ENCODE measurements at regions not wholly inside any gene's neighbourhood (a gene's known extent, or its start where the extent isn't known, plus 50 kb on each side); places are given as distances from the start of the nearest gene placed in this dataset.

GRCh38 chr3:96467639-96468038 is 346.8 kb upstream of the EPHA6 start:
- TF ChIP-seq, protein P1, sequence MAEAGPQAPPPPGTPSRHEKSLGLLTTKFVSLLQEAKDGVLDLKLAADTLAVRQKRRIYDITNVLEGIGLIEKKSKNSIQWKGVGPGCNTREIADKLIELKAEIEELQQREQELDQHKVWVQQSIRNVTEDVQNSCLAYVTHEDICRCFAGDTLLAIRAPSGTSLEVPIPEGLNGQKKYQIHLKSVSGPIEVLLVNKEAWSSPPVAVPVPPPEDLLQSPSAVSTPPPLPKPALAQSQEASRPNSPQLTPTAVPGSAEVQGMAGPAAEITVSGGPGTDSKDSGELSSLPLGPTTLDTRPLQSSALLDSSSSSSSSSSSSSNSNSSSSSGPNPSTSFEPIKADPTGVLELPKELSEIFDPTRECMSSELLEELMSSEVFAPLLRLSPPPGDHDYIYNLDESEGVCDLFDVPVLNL (CRISPR knock-in tag; IDR thresholded peaks at IDR 0.05; ENCODE audit: borderline replicate concordance, low read depth) = no peak
- TF ChIP-seq CTCF (IDR thresholded peaks at IDR 0.05) = no peak
- TF ChIP-seq, protein P2, sequence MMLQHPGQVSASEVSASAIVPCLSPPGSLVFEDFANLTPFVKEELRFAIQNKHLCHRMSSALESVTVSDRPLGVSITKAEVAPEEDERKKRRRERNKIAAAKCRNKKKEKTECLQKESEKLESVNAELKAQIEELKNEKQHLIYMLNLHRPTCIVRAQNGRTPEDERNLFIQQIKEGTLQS (CRISPR knock-in tag; conservative IDR thresholded peaks at IDR 0.05) = no peak
- TF ChIP-seq, protein P3, sequence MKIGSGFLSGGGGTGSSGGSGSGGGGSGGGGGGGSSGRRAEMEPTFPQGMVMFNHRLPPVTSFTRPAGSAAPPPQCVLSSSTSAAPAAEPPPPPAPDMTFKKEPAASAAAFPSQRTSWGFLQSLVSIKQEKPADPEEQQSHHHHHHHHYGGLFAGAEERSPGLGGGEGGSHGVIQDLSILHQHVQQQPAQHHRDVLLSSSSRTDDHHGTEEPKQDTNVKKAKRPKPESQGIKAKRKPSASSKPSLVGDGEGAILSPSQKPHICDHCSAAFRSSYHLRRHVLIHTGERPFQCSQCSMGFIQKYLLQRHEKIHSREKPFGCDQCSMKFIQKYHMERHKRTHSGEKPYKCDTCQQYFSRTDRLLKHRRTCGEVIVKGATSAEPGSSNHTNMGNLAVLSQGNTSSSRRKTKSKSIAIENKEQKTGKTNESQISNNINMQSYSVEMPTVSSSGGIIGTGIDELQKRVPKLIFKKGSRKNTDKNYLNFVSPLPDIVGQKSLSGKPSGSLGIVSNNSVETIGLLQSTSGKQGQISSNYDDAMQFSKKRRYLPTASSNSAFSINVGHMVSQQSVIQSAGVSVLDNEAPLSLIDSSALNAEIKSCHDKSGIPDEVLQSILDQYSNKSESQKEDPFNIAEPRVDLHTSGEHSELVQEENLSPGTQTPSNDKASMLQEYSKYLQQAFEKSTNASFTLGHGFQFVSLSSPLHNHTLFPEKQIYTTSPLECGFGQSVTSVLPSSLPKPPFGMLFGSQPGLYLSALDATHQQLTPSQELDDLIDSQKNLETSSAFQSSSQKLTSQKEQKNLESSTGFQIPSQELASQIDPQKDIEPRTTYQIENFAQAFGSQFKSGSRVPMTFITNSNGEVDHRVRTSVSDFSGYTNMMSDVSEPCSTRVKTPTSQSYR (CRISPR knock-in tag; IDR thresholded peaks at IDR 0.05) = no peak
- TF ChIP-seq TEAD1 (CRISPR knock-in tag; IDR thresholded peaks at IDR 0.05) = no peak
- TF ChIP-seq USF2 (CRISPR knock-in tag; IDR thresholded peaks at IDR 0.05) = no peak

Data from WTC11 (cell line).